Body of pancreas (tissue), 4 donors: ENCODE measurements at regions not wholly inside any gene's neighbourhood (a gene's known extent, or its start where the extent isn't known, plus 50 kb on each side); places are given as distances from the start of the nearest gene placed in this dataset.

Source experiments
- ATAC-seq: fragments of 150-250 bp; one replicate; pipeline ENCODE4 v1.9.1; 2016
- DNase-seq, 4 donors: peaks; one replicate each; pipeline ENCODE4 v3.0.0-alpha.2; 2019
- H3K27ac ChIP-seq, 4 donors: fragments of 200-600 bp; sonication (generic); 1 replicate in 3 of 4; 2 replicates in 1 of 4; pipeline versions ENCODE4 v1.5.1 to v1.6.1; 2016 to 2019; ENCODE audit warnings: mild to moderate bottlenecking in 1 of 4, mixed read lengths in 1 of 4, moderate library complexity in 1 of 4
- H3K27me3 ChIP-seq, 2 donors: fragments of 200-600 bp; sonication (generic); one replicate each; pipeline ENCODE4 v1.6.0; 2016; ENCODE audit warnings: mild to moderate bottlenecking in 1 of 2
- H3K36me3 ChIP-seq, 2 donors: fragments of 200-600 bp; sonication (generic); replicated peaks in 1 of 2; 2 replicates each; pipeline ENCODE4 v1.5.1; 2016; ENCODE audit warnings: low read depth in 2 of 2; ENCODE audit not compliant: insufficient read depth in 1 of 2
- H3K4me1 ChIP-seq: fragments of 200-600 bp; sonication (generic); one replicate; pipeline ENCODE4 v1.6.0; 2016
- H3K4me3 ChIP-seq, 2 donors: fragments of 200-600 bp; sonication (generic); 1 replicate in 1 of 2; 2 replicates in 1 of 2; pipeline ENCODE4 v1.5.1; 2016 to 2019
- H3K9me3 ChIP-seq, 3 donors: fragments of 200-600 bp; sonication (generic); 1 replicate in 2 of 3; 2 replicates in 1 of 3; pipeline ENCODE4 v1.5.1; 2016
- CTCF ChIP-seq, 7 experiments: fragments of 450-650 bp in 4 of 7; fragments of 200-600 bp in 3 of 7; sonication (generic) in 3 of 7; IDR thresholded peaks; one replicate each; pipeline ENCODE4 v1.5.1; 2016 to 2019; ENCODE audit warnings: antibody characterized with exemption in 7 of 7
- POLR2A ChIP-seq, 3 donors: fragments of 450-650 bp; IDR thresholded peaks; one replicate each; pipeline ENCODE4 v1.6.1; 2016; ENCODE audit warnings: antibody characterized with exemption in 3 of 3, mild to moderate bottlenecking in 2 of 3
- WGBS, 2 donors: methylation state at CpG; one replicate each; pipeline ENCODE4 v1.1.5; 2017; 5-methylcytosine and 5-hydroxymethylcytosine counted together
- intact Hi-C: fragments of 100-400 bp; cut with DNase I; formaldehyde crosslinking; loops from one replicate; pipeline ENCODE4 v1.15.1; 2023

- WGBS, 2 donors = 88 to 96% methylated on average over 8 to 10 of the region's 10 CpGs
- intact Hi-C loops = no loop called here
- DNase-seq (no peak), ATAC-seq (no peak)
- Histone ChIP-seq H3K27me3 (no peaks in the 10 kb centered on the region), H3K9me3 (no peaks in the 10 kb centered on the region), H3K4me1 (peaks cover 4% of the 10 kb centered on the region), H3K36me3 (no peaks in the 10 kb centered on the region), H3K4me3 (no peak overlapping the region), H3K27ac (no peak overlapping the region)
- TF ChIP-seq CTCF (IDR thresholded peaks at IDR 0.05) (no peak), POLR2A (IDR thresholded peaks at IDR 0.05) (no peak)
Measured at GRCh38 chr1:8222789-8223188, 95.1 kb upstream of the SLC45A1 start.

- Histone ChIP-seq H3K9me3 (no peaks in the 10 kb centered on the region), H3K36me3 (no peaks in the 10 kb centered on the region), H3K4me3 (no peak overlapping the region), H3K27me3 (no peaks in the 10 kb centered on the region), H3K4me1 (peaks cover 17% of the 10 kb centered on the region), H3K27ac (no peak overlapping the region)
- DNase-seq (no peak), ATAC-seq (no peak)
- intact Hi-C loops = no loop called here
- 80 to 86% methylated on average over 4 of the region's 4 CpGs for WGBS, 2 donors
- no peak for TF ChIP-seq POLR2A (IDR thresholded peaks at IDR 0.05)
- no peak for TF ChIP-seq CTCF (IDR thresholded peaks at IDR 0.05)
Measured at GRCh38 chr1:8219530-8219929, 98.4 kb upstream of the SLC45A1 start.

- no peaks in the 10 kb centered on the region for H3K9me3 ChIP-seq
- H3K27me3 ChIP-seq = no peaks in the 10 kb centered on the region
- intact Hi-C loops = no loop called here
- WGBS, 2 donors = 89 to 95% methylated on average over 4 to 10 of the region's 10 CpGs
- DNase-seq = peak in 1 of 4 donors; percentile 63
- H3K4me3 ChIP-seq = no peak overlapping the region
- no peak for TF ChIP-seq POLR2A (IDR thresholded peaks at IDR 0.05)
- TF ChIP-seq CTCF (IDR thresholded peaks at IDR 0.05) = no peak
- H3K4me1 ChIP-seq = peaks cover 17% of the 10 kb centered on the region
- ATAC-seq = no peak
- H3K36me3 ChIP-seq = no peaks in the 10 kb centered on the region
- H3K27ac ChIP-seq = no peak overlapping the region
Measured at GRCh38 chr1:8218351-8219092, 99.4 kb upstream of the SLC45A1 start.

GRCh38 chr1:8217809-8218208 lies 100.1 kb upstream of the SLC45A1 start:
- no peaks in the 10 kb centered on the region for H3K36me3 ChIP-seq
- intact Hi-C loops = no loop called here
- no peak for ATAC-seq

More at GRCh38 chr1:8217809-8218208, 100.1 kb upstream of the SLC45A1 start:
- no peaks in the 10 kb centered on the region for H3K27me3 ChIP-seq
- peaks cover 17% of the 10 kb centered on the region for H3K4me1 ChIP-seq
- peak overlapping the region in 3 of 4 donors; percentile 65 to 70 (median 69) for H3K27ac ChIP-seq
- no peaks in the 10 kb centered on the region for H3K9me3 ChIP-seq
- TF ChIP-seq CTCF (IDR thresholded peaks at IDR 0.05) = no peak
- TF ChIP-seq POLR2A (IDR thresholded peaks at IDR 0.05) = no peak
- no peak overlapping the region for H3K4me3 ChIP-seq
- WGBS, 2 donors = 79 to 90% methylated on average over 4 of the region's 4 CpGs
- no peak for DNase-seq
